Activated CD4-positive, alpha-beta T cell treated with anti-CD3 and anti-CD28 coated beads, Interleukin-10, Interleukin-2, amounts not matched to agents 100 ng/mL and 50 ng/mL, durations not matched to agents 16 hours and 8 hours (primary cell): ENCODE measurements at regions not wholly inside any gene's neighbourhood (a gene's known extent, or its start where the extent isn't known, plus 50 kb on each side); places are given as distances from the start of the nearest gene placed in this dataset.
"Not testable (repeated sequence)": the region's sequence is repeated elsewhere in the genome, so short reads cannot be mapped to it uniquely, and the experiment has no call there.

Experiments used
- DNase-seq: peaks from one replicate; pipeline ENCODE4 v3.0.0-alpha.2; 2020

- no peak for DNase-seq
Measured at GRCh38 chr7:25456467-25457171, 228.3 kb upstream of the NPVF start.

DNA sequence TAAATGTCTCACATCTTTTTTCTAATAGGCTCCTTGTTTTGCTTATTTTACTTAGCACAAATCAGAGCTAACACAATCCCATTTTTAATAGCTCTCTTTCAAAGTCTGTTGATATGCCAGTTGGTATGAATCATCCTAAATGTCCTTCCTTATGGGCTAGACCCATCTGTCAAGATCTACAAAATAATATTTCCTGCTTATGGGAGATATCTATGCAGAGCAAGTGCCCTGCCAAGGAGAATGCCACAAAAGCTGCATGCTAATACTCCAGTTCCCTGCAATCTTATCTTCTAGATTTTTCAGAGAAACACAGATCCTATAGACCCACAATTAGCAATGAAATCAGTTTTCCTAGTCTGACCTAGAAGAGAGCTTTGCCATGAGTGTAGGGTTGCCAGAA is 230.8 kb upstream of the NPVF start:
- no peak for DNase-seq

GRCh38 chr7:25460433-25460832 is 232.1 kb upstream of the NPVF start:
- DNase-seq, result no peak

- DNase-seq, result no peak
Measured at GRCh38 chr7:25469669-25470068, 241.4 kb upstream of the NPVF start.

GRCh38 chr7:25476863-25477499 is 248.7 kb upstream of the NPVF start:
- no peak for DNase-seq

DNA sequence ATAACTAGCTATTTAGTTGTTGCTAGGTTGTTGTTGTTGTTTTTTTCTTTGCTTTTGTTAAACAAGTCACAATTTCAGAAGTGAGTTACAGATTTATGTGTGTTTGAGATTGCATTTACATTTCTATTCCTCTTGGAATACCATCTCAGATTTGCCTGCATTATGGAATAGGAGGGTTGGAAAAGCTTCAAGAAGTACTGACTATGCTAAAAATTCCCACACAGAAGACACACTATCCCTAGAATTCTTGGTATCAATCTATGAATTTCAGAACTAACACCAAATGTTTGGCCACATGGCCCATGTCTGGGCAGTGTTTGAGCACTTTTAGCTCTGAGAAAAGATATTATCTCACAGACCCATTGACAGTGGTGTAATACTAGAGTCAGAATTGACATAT is 249.9 kb upstream of the NPVF start:
- DNase-seq, result not testable (repeated sequence)

GRCh38 chr7:25478925-25479324 is 250.6 kb upstream of the NPVF start:
- DNase-seq, result no peak

GRCh38 chr7:25481891-25482290 is 253.6 kb upstream of the NPVF start:
- DNase-seq, result no peak

DNA sequence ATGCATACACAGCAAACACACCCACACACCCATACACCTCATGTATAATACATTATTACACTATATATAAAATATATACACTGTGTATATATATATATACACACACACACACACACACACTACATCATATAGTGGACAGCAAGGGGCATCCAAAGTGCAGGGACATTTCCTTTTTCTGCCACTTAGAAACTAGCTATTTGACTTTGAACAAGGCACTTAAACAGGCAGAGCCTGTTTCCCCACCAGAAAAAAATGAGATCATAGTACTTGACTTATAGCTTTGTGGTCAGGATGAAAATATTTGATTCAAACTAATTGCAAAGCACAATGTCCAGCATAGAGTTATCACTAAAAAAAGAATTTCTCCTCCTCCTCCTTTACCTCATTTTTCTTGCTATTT is 254.3 kb upstream of the NPVF start:
- DNase-seq, result no peak

- DNase-seq, result no peak
Measured at GRCh38 chr7:25485026-25485425, 256.7 kb upstream of the NPVF start.

- no peak for DNase-seq
Measured at GRCh38 chr7:25486656-25487055, 258.4 kb upstream of the NPVF start.

GRCh38 chr7:25493805-25494366 is 265.6 kb upstream of the NPVF start:
- DNase-seq, result no peak

DNA sequence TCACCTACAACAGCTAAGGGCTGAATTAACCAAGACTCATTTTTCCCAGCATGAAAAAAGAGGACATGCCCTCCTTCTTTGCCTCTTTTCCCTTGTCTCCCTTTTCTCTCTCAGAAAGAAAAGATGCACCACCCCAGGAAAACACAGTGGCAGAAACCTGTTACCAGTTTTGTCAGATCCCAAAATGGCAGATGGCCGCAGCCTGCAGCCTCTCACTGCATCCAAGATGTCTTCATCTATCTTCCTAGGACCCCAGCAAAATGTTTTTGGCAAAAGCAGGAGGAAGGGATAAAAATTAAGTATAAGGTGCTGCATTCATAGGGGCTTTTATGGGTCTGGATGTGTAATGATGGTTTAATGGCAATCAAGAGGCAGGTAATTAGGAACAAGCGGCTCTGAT is 266.6 kb upstream of the NPVF start:
- no peak for DNase-seq

DNA sequence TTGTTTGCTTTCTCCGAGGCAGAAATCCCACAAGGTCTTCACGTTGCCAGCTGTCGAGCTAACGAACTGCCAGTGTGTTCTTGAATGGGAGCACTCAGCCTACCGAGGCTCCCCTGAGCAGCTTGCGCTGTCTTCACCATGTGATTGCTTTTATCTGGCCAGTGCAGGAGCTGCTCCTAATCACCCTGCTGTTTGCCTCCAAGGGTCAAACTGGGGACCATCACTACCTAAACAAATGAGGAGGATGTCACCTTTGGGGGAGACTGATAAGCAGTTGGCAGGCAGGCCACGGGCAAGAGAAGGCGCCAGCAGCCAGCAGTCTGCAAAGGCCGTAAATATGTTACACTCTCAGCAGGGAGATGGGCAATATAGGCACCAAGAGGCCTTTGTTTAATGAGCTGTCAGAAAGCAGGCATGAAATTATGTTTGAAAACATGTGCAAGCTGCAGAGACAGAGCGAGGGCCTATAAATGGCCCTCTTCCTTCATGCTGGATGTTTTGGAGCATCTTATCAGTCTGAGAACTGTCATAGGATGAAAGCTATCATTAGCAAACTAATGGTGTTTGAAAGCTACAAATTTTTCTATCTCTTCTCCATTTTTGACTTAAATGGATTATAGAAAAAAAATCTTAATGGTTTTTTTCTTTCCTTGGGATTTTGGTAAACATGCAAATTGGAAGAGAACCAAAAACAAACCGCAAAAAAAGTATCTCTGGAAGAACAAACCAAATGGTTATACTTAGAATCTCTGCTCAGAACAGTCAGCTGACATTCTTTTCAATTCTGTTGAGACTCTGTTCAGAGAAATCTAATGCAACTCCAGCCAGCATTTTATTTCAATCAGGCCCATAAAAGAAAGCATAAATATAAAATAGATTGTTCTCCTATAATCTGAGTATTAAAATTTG is 267.3 kb upstream of the NPVF start:
- DNase-seq, result no peak

- DNase-seq, result peak; percentile 45
Measured at GRCh38 chr7:25496476-25497368, 268.4 kb upstream of the NPVF start.

GRCh38 chr7:25500393-25500921 is 272.2 kb upstream of the NPVF start:
- DNase-seq, result no peak

- no peak for DNase-seq
Measured at GRCh38 chr7:25503306-25503705, 275.0 kb upstream of the NPVF start.

GRCh38 chr7:25512061-25512687 is 283.9 kb upstream of the NPVF start:
- DNase-seq, result no peak

DNA sequence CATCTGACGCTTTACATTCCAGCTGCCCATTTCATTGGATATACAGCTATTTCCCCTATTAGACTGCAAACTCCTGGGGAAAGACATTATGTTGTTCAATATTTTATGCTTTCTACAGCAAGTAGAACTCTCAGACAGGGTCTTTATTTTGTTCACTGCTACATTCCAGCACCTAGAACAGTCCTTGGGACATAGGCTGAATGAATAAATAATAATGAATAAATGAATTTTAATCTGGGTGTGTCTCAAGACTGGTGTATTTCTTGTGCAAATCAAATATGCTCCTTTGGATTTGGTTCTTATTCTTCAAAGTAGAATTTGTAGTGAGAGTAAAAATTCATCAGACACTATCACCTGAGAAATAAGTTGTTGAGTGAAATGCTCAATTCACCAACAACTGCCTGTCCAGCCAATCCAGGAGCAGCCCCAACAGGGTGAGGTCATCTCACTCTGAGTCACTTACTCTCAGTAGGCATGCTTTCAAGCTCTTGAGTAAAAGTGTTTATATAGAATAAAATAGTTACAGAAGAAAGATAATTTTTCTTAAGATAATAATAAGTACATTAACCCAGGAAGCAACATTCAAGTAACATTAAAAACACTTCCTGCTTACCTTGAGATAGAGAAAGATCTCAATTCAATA is 287.5 kb upstream of the NPVF start:
- DNase-seq, result peak; percentile 15

GRCh38 chr7:25517906-25518305 is 289.6 kb upstream of the NPVF start:
- no peak for DNase-seq

DNA sequence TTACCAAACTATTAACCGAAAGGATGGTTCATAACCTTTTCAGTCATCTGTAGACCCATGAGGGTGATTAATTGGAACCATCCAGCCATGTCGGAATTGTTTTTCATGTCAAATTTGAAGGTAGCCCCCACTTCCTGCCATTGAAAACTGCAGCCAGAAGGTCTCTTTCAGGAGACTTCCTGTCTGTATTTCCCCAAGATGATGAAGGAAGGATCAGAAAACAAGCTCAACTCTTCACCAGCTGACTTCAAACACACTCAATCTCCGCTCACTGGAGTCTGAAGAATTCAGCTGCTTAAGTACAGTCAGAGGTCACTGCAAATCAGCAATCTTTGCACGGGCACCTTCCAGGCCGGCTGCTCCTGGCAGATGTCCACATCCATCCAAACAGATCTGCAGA is 291.7 kb upstream of the NPVF start:
- no peak for DNase-seq
